ENCODE measurements at regions not wholly inside any gene's neighbourhood (a gene's known extent, or its start where the extent isn't known, plus 50 kb on each side); places are given as distances from the start of the nearest gene placed in this dataset.
"Not testable (repeated sequence)": the region's sequence is repeated elsewhere in the genome, so short reads cannot be mapped to it uniquely, and the experiment has no call there.

DNA sequence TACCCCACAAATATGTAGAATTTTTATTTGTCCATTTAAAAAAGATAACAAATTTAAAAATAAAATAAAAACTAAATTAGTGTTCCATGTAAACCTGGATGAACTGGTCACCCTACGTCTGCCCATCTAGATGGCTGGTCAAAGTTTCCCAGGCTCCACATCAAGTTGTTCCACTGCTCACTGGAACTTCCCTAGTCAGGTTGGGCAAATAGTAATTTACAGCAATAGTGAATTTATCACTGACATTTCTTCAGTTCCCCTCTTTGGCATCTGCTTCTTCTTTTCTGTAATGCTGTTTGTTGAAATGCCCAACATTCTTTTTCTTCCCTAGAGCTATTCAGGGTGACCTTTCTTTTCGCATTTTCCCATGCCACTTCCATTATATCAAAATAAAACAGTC lies 272.7 kb upstream of the BTG1 start:
- 90% methylated on average over 2 of the region's 2 CpGs for WGBS (ENCODE audit: insufficient coverage)
- Histone ChIP-seq H3K4me1 (ENCODE audit: control insufficient read depth, insufficient read depth, low read length) (no peaks in the 10 kb centered on the region), H3K27me3 (ENCODE audit: control insufficient read depth, insufficient read depth, low read length) (no peaks in the 10 kb centered on the region), H3K36me3 (ENCODE audit: control insufficient read depth, insufficient read depth, low read length) (no peaks in the 10 kb centered on the region), H3K9me3 (replicated peaks; ENCODE audit: control insufficient read depth, low read depth, low read length) (no peaks in the 10 kb centered on the region), H3K27ac (ENCODE audit: low read length) (no peak overlapping the region), H3K4me3 (ENCODE audit: low read length) (no peak overlapping the region)
- DNase-seq: no peak

DNA sequence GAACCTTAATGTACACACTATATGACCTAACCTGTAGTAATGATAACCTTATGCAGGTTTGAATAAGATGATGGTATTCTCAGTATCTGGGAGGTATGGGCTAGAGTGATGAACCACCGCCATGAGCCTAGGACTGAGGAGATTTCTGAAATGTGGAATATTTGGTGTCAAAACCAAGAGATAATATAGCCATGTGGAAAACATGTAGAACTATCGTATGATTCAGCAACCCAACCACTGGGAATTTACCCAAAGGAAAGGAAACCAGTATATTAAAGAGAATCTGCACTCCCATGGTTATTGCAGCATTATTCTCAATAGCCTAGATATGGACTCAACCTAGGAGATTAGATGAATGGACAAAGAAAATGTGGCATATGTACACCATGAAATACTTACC lies 271.7 kb upstream of the BTG1 start:
- no peaks in the 10 kb centered on the region for H3K9me3 ChIP-seq (replicated peaks; ENCODE audit: control insufficient read depth, low read depth, low read length)
- WGBS (ENCODE audit: insufficient coverage): 100% methylated on average over 1 of the region's 2 CpGs
- H3K4me3 ChIP-seq (ENCODE audit: low read length): no peak overlapping the region
- peaks cover 1% of the 10 kb centered on the region for H3K4me1 ChIP-seq (ENCODE audit: control insufficient read depth, insufficient read depth, low read length)
- no peak overlapping the region for H3K27ac ChIP-seq (ENCODE audit: low read length)
- no peak for DNase-seq
- no peaks in the 10 kb centered on the region for H3K36me3 ChIP-seq (ENCODE audit: control insufficient read depth, insufficient read depth, low read length)
- no peaks in the 10 kb centered on the region for H3K27me3 ChIP-seq (ENCODE audit: control insufficient read depth, insufficient read depth, low read length)

DNA sequence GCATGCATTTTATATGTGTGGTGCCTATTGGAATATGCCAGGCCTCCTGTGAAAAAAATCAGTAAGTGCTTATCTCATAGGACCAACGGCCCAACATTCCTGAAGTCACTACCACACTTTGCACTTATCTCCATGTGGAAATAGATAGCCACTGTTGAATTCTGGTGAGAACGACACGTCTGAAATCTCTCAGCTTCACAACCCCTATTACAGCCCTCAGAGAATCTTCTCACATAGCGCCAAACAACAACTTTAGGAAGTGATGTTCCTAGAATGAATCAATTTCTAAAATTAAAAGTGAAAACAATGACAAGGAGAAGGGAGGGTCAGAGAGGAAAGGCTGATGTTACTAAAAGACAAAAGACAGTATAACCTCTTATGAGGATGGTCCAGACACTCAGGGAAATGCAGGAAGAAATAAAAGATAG lies 270.8 kb upstream of the BTG1 start:
- Histone ChIP-seq H3K4me3 (ENCODE audit: low read length) (no peak overlapping the region), H3K9me3 (replicated peaks; ENCODE audit: control insufficient read depth, low read depth, low read length) (no peaks in the 10 kb centered on the region), H3K27me3 (ENCODE audit: control insufficient read depth, insufficient read depth, low read length) (no peaks in the 10 kb centered on the region), H3K27ac (ENCODE audit: low read length) (no peak overlapping the region), H3K4me1 (ENCODE audit: control insufficient read depth, insufficient read depth, low read length) (peaks cover 9% of the 10 kb centered on the region), H3K36me3 (ENCODE audit: control insufficient read depth, insufficient read depth, low read length) (no peaks in the 10 kb centered on the region)
- no CpG with 5 or more reads among the region's 4 CpGs for WGBS (ENCODE audit: insufficient coverage)
- DNase-seq: no peak

DNA sequence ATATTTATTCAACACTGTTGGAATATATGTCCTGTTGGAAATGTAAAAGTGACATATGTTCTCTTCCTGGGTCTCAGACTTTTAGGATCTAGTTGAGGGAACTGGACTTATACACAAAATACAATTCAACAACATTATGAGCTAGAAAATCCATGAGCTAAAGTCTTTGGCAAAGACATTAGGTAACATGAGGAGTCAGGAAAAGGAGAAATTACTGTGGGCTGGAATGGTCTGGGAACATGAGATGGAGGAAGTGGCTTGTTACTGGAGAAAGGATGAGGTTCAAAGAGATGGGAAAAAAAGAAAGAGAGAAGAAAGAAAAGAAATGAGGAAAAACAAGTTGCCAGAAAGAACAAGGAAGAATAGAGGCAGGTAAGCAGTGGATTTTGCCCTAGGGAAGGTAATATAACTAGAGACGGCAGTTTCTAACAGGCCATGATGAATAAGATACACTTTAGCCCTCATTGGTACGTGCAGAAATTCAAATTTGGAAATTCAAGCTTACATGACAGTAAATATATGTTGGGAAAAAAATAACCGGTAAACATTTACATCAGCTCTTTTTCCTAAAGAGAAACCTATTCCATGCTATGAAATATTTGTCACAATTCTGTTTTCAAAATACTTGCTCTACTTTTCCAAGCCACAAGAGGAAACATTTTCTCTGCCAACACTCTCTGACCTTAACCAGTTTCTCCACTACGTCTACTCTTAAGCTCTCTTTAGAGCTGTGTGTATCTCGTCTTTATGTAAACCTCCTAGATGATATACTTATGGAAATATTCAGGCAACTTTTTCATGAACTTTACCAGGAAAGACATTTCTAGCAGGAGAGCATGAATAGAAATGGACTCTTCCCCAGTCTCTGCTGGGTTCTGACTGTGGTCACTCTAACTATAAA lies 268.8 kb upstream of the BTG1 start:
- Histone ChIP-seq H3K4me3 (ENCODE audit: low read length) (no peak overlapping the region), H3K27me3 (ENCODE audit: control insufficient read depth, insufficient read depth, low read length) (no peaks in the 10 kb centered on the region), H3K9me3 (replicated peaks; ENCODE audit: control insufficient read depth, low read depth, low read length) (no peaks in the 10 kb centered on the region), H3K36me3 (ENCODE audit: control insufficient read depth, insufficient read depth, low read length) (no peaks in the 10 kb centered on the region), H3K4me1 (ENCODE audit: control insufficient read depth, insufficient read depth, low read length) (peaks cover 13% of the 10 kb centered on the region), H3K27ac (ENCODE audit: low read length) (peak overlapping the region; percentile 70)
- 50% methylated on average over 1 of the region's 5 CpGs for WGBS (ENCODE audit: insufficient coverage)
- peak; percentile 85 for DNase-seq

DNA sequence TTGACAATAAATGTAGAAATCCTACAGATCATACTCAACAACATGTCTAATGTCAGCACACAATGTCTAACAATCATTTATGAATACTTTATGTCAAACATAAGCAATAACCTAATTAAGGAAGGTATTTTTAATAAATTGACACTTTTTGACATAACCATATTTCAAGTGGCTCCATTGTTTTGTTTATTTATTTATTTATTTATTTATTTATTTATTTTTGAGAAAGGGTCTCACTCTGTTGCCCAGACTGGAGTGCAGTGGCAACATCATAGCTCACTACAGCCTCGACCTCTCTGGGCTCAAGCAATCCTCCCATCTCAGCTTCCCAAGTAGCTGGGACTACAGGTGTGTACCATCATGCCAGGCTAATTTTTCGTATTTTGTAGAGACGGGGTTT lies 267.6 kb upstream of the BTG1 start:
- Histone ChIP-seq H3K4me1 (ENCODE audit: control insufficient read depth, insufficient read depth, low read length) (peaks cover 13% of the 10 kb centered on the region), H3K36me3 (ENCODE audit: control insufficient read depth, insufficient read depth, low read length) (no peaks in the 10 kb centered on the region), H3K27me3 (ENCODE audit: control insufficient read depth, insufficient read depth, low read length) (no peaks in the 10 kb centered on the region), H3K9me3 (replicated peaks; ENCODE audit: control insufficient read depth, low read depth, low read length) (no peaks in the 10 kb centered on the region), H3K4me3 (ENCODE audit: low read length) (no peak overlapping the region), H3K27ac (ENCODE audit: low read length) (peak overlapping the region; percentile 45)
- no CpG with 5 or more reads among the region's 3 CpGs for WGBS (ENCODE audit: insufficient coverage)
- DNase-seq: no peak

DNA sequence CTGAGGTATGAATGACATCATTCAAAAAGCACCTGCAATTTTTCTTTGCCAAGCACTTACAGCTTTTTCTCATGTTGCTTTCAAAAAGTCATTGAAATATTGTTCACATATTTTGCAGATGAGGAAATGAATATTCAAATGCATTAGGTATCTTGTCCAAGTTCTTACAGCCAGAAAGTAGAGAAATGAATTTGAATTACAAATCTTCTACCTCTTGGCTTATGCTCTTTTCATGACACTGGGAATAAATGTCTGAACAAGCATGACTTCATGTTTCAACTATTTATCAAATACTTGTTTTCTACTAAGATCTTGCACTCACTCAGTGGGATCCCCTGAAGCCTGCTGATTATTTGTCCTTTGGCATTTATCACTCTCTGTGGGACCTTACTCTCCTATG lies 267.2 kb upstream of the BTG1 start:
- Histone ChIP-seq H3K4me1 (ENCODE audit: control insufficient read depth, insufficient read depth, low read length) (peaks cover 13% of the 10 kb centered on the region), H3K36me3 (ENCODE audit: control insufficient read depth, insufficient read depth, low read length) (no peaks in the 10 kb centered on the region), H3K9me3 (replicated peaks; ENCODE audit: control insufficient read depth, low read depth, low read length) (peaks cover 2% of the 10 kb centered on the region), H3K27ac (ENCODE audit: low read length) (peak overlapping the region; percentile 45), H3K4me3 (ENCODE audit: low read length) (no peak overlapping the region), H3K27me3 (ENCODE audit: control insufficient read depth, insufficient read depth, low read length) (no peaks in the 10 kb centered on the region)
- DNase-seq: peak; percentile 89

DNA sequence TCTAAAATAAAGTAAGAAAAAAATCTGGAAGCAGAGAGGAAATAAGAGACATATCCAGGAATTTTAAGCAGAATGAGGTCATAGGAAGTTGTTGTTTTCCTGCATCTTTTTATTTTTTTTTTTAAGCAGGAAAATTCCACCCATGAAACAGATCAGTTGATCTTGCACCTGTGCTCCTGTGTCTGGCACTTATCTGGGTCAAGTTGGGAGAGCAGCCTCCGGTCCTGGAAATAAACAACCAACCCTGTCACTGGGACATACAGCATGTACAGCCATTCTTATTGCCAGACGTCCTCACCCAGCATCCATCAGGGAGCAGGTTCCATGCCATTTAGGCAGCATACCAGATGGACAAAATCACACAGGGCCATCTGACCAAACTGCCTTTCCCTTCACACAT lies 266.0 kb upstream of the BTG1 start:
- H3K4me3 ChIP-seq (ENCODE audit: low read length): no peak overlapping the region
- no peaks in the 10 kb centered on the region for H3K36me3 ChIP-seq (ENCODE audit: control insufficient read depth, insufficient read depth, low read length)
- 29% methylated on average over 2 of the region's 2 CpGs for WGBS (ENCODE audit: insufficient coverage)
- no peaks in the 10 kb centered on the region for H3K27me3 ChIP-seq (ENCODE audit: control insufficient read depth, insufficient read depth, low read length)
- peak overlapping the region; percentile 72 for H3K27ac ChIP-seq (ENCODE audit: low read length)
- peak; percentile 59 for DNase-seq
- peaks cover 2% of the 10 kb centered on the region for H3K9me3 ChIP-seq (replicated peaks; ENCODE audit: control insufficient read depth, low read depth, low read length)
- peaks cover 13% of the 10 kb centered on the region for H3K4me1 ChIP-seq (ENCODE audit: control insufficient read depth, insufficient read depth, low read length)

DNA sequence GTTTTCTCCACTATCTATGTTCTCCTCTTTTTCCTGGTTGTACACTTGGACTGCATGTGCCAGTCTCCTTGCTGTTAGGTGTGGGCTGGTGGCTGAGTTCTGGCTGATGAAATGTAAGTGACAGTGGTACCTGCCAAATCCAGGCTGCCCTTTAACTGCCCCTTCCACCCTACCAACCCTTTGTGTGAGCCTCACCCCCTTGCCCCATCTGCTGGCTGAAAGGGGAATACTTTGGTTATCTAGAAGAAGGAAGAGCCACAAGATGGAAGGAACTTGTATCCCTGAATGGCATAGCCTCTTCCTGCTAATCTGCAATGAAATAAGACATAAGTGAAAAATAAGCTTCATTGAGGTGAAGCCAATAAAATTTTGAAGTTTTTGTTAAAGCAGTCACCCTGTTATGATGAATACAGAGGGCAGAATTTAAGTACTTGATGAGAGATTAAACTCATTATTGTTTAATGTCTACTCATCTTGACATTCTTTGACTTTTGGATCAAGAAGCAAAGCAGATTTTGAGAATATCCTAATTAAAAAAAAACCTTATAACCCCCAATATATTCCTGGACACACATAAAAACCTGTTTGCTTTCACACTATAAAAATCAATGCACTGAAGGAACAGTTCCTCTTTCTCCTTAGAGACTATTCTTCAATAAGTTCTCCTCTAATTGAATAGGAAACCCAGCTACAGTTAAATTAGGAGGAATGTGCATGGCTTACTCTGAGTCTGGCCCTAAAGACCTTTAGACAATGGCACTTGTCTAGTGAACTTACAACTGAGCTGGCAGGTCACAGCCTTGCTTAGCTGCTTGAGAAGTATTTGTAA lies 262.6 kb upstream of the BTG1 start:
- Histone ChIP-seq H3K27ac (ENCODE audit: low read length) (no peak overlapping the region), H3K36me3 (ENCODE audit: control insufficient read depth, insufficient read depth, low read length) (no peaks in the 10 kb centered on the region), H3K4me3 (ENCODE audit: low read length) (no peak overlapping the region), H3K27me3 (ENCODE audit: control insufficient read depth, insufficient read depth, low read length) (no peaks in the 10 kb centered on the region), H3K9me3 (replicated peaks; ENCODE audit: control insufficient read depth, low read depth, low read length) (peaks cover 2% of the 10 kb centered on the region), H3K4me1 (ENCODE audit: control insufficient read depth, insufficient read depth, low read length) (peaks cover 13% of the 10 kb centered on the region)
- no peak for DNase-seq

DNA sequence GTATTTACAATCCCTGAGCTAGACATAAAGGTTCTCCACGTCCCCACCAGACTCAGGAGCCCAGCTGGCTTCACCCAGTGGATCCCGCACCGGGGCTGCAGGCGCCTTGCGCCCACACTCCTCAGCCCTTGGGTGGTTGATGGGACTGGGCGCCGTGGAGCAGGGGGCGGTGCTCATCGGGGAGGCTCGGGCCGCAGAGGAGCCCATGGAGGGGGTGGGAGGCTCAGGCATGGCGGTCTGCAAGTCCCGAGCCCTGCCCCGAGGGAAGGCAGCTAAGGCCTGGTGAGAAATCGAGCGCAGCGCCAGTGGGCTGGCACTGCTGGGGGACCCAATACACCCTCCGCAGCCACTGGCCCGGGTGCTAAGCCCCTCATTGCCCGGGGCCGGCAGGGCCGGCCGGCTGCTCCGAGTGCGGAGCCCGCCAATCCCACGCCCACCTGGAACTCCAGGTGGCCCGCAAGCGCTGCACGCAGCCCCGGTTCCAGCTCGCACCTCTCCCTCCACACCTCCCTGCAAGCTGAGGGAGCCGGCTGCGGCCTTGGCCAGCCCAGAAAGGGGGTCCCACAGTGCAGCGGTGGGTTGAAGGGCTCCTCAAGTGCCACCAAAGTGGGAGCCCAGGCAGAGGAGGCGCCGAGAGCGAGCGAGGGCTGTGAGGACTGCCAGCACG lies 260.9 kb upstream of the BTG1 start:
- H3K27me3 ChIP-seq (ENCODE audit: control insufficient read depth, insufficient read depth, low read length); H3K9me3 ChIP-seq (replicated peaks; ENCODE audit: control insufficient read depth, low read depth, low read length); H3K4me1 ChIP-seq (ENCODE audit: control insufficient read depth, insufficient read depth, low read length); H3K36me3 ChIP-seq (ENCODE audit: control insufficient read depth, insufficient read depth, low read length); DNase-seq; H3K4me3 ChIP-seq (ENCODE audit: low read length); H3K27ac ChIP-seq (ENCODE audit: low read length): not testable (repeated sequence)
- 97% methylated on average over 33 of the region's 40 CpGs for whole genome bisulfite sequencing (ENCODE audit: insufficient coverage)

DNA sequence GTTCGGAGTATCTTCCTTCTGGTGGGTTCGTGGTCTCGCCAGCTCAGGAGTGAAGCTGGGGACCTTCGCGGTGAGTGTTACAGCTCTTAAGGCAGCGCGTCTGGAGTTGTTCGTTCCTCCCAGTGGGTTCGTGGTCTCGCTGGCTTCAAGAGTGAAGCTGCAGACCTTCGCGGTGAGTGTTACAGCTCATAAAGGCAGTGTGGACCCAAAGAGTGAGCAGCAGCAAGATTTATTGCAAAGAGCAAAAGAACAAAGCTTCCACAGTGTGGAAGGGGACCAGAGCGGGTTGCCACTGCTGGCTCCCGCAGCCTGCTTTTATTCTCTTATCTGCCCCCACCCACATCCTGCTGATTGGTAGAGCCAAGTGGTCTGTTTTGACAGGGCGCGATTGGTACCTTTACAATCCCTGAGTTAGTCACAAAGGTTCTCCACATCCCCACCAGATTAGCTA lies 260.2 kb upstream of the BTG1 start:
- H3K4me1 ChIP-seq (ENCODE audit: control insufficient read depth, insufficient read depth, low read length); DNase-seq; H3K36me3 ChIP-seq (ENCODE audit: control insufficient read depth, insufficient read depth, low read length); H3K4me3 ChIP-seq (ENCODE audit: low read length); H3K27ac ChIP-seq (ENCODE audit: low read length); H3K9me3 ChIP-seq (replicated peaks; ENCODE audit: control insufficient read depth, low read depth, low read length); H3K27me3 ChIP-seq (ENCODE audit: control insufficient read depth, insufficient read depth, low read length): not testable (repeated sequence)
- WGBS (ENCODE audit: insufficient coverage): 65% methylated on average over 10 of the region's 16 CpGs

All from muscle of leg (tissue), 3 donors.